PC-9 (cell line): ENCODE measurements at regions not wholly inside any gene's neighbourhood (a gene's known extent, or its start where the extent isn't known, plus 50 kb on each side); places are given as distances from the start of the nearest gene placed in this dataset.

Experiments
- BruUV-seq: library from RNA; stranded (reverse); fragments of 400-500 nt; replicated peaks from 2 replicates; lab custom pipeline; 2021; lab: Mats Ljungman, UMichigan
- CTCF ChIA-PET: fragments of 300-600 bp; sonication (Branson Sonifier 250); formaldehyde crosslinking; loops from one replicate; lab custom pipeline; 2022; ENCODE audit warnings: antibody characterized with exemption; lab: Charles Lee
- POLR2A ChIA-PET: fragments of 300-600 bp; sonication (Branson Sonifier 250); formaldehyde crosslinking; loops from one replicate; lab custom pipeline; 2022; ENCODE audit warnings: antibody characterized with exemption; ENCODE audit not compliant: unreplicated experiment; lab: Charles Lee
- DNase-seq, 2 experiments: peaks; one replicate each; pipeline versions ENCODE4 v3.0.0 to v3.0.0-alpha.2; 2015 to 2022; ENCODE audit warnings: mixed read lengths in 1 of 2
- H2AFZ ChIP-seq: fragments of 200-600 bp; sonication (generic); 2 replicates; pipeline ENCODE4 v1.8.1; 2017; ENCODE audit warnings: antibody characterized with exemption
- H3F3A ChIP-seq: fragments of 200-600 bp; sonication (generic); 2 replicates; pipeline ENCODE4 v1.8.1; 2017; ENCODE audit warnings: antibody characterized with exemption, mild to moderate bottlenecking, low read depth; ENCODE audit not compliant: insufficient read depth
- H3K27ac ChIP-seq: fragments of 200-600 bp; sonication (generic); 2 replicates; pipeline ENCODE4 v1.6.1; 2016; ENCODE audit warnings: mixed run types
- H3K27me3 ChIP-seq: fragments of 200-600 bp; sonication (generic); 2 replicates; pipeline ENCODE4 v1.6.1; 2016; ENCODE audit warnings: low read depth, mixed run types; ENCODE audit not compliant: insufficient read depth
- H3K36me3 ChIP-seq: fragments of 200-600 bp; sonication (generic); 2 replicates; pipeline ENCODE4 v1.6.1; 2016; ENCODE audit warnings: low read depth, mixed run types
- H3K4me1 ChIP-seq: fragments of 200-600 bp; sonication (generic); replicated peaks from 2 replicates; pipeline ENCODE4 v1.6.1; 2016; ENCODE audit warnings: mixed run types; ENCODE audit not compliant: insufficient read depth
- H3K4me2 ChIP-seq: fragments of 200-600 bp; sonication (generic); 2 replicates; pipeline ENCODE4 v1.6.1; 2017; ENCODE audit warnings: mixed run types
- H3K4me3 ChIP-seq: fragments of 200-600 bp; sonication (generic); 2 replicates; pipeline ENCODE4 v1.6.1; 2016; ENCODE audit warnings: mixed run types
- H3K79me2 ChIP-seq: fragments of 200-600 bp; sonication (generic); 2 replicates; pipeline ENCODE4 v1.6.1; 2017; ENCODE audit warnings: low read depth, mixed run types
- H3K9me2 ChIP-seq: fragments of 200-600 bp; sonication (generic); 2 replicates; pipeline ENCODE4 v1.8.1; 2017; ENCODE audit warnings: mild to moderate bottlenecking; ENCODE audit not compliant: insufficient read depth
- H3K9me3 ChIP-seq: fragments of 200-600 bp; sonication (generic); 2 replicates; pipeline ENCODE4 v1.8.1; 2016; ENCODE audit warnings: low read depth; ENCODE audit not compliant: insufficient read depth
- H4K20me1 ChIP-seq: fragments of 200-600 bp; sonication (generic); 2 replicates; pipeline ENCODE4 v1.8.1; 2017; ENCODE audit not compliant: insufficient read depth
- EZH2 ChIP-seq: fragments of 200-600 bp; sonication (generic); IDR thresholded peaks from 2 replicates; pipeline ENCODE4 v1.8.0; 2017; ENCODE audit warnings: antibody characterized with exemption, low read depth
- intact Hi-C: fragments of 100-400 bp; cut with micrococcal nuclease; formaldehyde crosslinking; loops from one replicate; pipeline ENCODE4 v1.10.0; 2022; ENCODE audit not compliant: unreplicated experiment
- TF ChIP-seq, protein P1 (sequence below): fragments of 200-600 bp; sonication (generic); conservative IDR thresholded peaks from 2 replicates; pipeline ENCODE4 v1.6.1; 2017; ENCODE audit warnings: mixed run types, antibody characterized with exemption, mild to moderate bottlenecking, moderate library complexity

DNA sequence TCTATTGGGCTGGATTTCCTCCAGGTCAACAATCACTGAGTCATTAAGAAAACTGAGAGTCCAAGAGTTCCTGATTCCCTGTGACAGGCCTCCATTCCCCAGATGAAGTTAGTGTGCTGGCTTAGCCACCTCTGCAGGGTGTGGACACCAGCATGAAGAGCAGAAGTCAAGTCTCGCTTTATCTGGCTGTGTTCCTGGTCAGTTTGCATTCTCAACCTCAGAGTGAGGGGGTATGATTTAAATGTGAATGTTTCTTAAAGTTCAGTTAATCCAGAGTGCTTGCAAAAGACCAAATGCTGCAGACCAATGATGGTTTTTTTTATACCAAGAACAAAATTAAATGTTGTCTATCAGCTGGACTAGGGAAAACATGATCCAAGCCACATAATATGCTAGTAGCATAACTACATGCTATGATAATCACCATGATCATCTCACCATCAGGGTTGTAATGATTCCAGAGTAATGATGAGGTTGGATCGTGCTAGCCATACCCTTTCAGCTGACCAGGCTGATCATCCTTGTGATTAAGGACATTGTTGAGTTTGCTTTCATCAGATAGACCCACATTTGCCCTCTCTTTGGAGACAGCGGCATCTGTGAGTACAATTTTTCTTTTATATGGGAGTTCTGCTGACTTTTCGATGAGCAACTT lies 145.8 kb upstream of the ARHGAP20 start:
- Histone ChIP-seq H3K9me3 (no peaks in the 10 kb centered on the region), H4K20me1 (no peaks in the 10 kb centered on the region), H3K79me2 (no peaks in the 10 kb centered on the region), H3F3A (no peaks in the 10 kb centered on the region), H3K4me3 (no peak overlapping the region), H3K4me2 (no peak overlapping the region), H3K27ac (no peak overlapping the region), H3K4me1 (no peaks in the 10 kb centered on the region), H3K9me2 (no peaks in the 10 kb centered on the region), H2AFZ (no peak overlapping the region), H3K36me3 (no peaks in the 10 kb centered on the region), H3K27me3 (no peaks in the 10 kb centered on the region)
- intact Hi-C loops: no loop called here
- BruUV-seq: no TSS peak
- CTCF ChIA-PET: no interaction called here
- TF ChIP-seq, protein P1, sequence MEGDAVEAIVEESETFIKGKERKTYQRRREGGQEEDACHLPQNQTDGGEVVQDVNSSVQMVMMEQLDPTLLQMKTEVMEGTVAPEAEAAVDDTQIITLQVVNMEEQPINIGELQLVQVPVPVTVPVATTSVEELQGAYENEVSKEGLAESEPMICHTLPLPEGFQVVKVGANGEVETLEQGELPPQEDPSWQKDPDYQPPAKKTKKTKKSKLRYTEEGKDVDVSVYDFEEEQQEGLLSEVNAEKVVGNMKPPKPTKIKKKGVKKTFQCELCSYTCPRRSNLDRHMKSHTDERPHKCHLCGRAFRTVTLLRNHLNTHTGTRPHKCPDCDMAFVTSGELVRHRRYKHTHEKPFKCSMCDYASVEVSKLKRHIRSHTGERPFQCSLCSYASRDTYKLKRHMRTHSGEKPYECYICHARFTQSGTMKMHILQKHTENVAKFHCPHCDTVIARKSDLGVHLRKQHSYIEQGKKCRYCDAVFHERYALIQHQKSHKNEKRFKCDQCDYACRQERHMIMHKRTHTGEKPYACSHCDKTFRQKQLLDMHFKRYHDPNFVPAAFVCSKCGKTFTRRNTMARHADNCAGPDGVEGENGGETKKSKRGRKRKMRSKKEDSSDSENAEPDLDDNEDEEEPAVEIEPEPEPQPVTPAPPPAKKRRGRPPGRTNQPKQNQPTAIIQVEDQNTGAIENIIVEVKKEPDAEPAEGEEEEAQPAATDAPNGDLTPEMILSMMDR: no peak
- no peak for TF ChIP-seq EZH2
- POLR2A ChIA-PET: no interaction called here
- DNase-seq: no peak

GRCh38 chr11:110856996-110857812 lies 145.0 kb upstream of the ARHGAP20 start:
- no peak overlapping the region for H3K4me2 ChIP-seq
- H3K79me2 ChIP-seq: no peaks in the 10 kb centered on the region
- H3K27ac ChIP-seq: no peak overlapping the region
- H3K9me3 ChIP-seq: no peaks in the 10 kb centered on the region
- no peak for TF ChIP-seq EZH2
- TF ChIP-seq, protein P1: no peak
- no peaks in the 10 kb centered on the region for H3F3A ChIP-seq
- ChIA-PET POLR2A (no interaction called here), CTCF (no interaction called here)
- no peaks in the 10 kb centered on the region for H3K4me1 ChIP-seq
- no TSS peak for BruUV-seq
- no peak overlapping the region for H3K4me3 ChIP-seq
- intact Hi-C loops: no loop called here
- no peak for DNase-seq
- no peaks in the 10 kb centered on the region for H3K9me2 ChIP-seq
- H3K36me3 ChIP-seq: no peaks in the 10 kb centered on the region
- no peak overlapping the region for H2AFZ ChIP-seq
- H4K20me1 ChIP-seq: no peaks in the 10 kb centered on the region
- H3K27me3 ChIP-seq: no peaks in the 10 kb centered on the region

- no peaks in the 10 kb centered on the region for H3K9me2 ChIP-seq
- H3K9me3 ChIP-seq: no peaks in the 10 kb centered on the region
- no peak overlapping the region for H3K4me3 ChIP-seq
- ChIA-PET CTCF (no interaction called here), POLR2A (no interaction called here)
- no peaks in the 10 kb centered on the region for H3F3A ChIP-seq
- intact Hi-C loops: no loop called here
- H3K27ac ChIP-seq: no peak overlapping the region
- TF ChIP-seq, protein P1: no peak
- no peak for TF ChIP-seq EZH2
- H3K4me1 ChIP-seq: no peaks in the 10 kb centered on the region
- no peak overlapping the region for H2AFZ ChIP-seq
- no peaks in the 10 kb centered on the region for H4K20me1 ChIP-seq
- BruUV-seq: no TSS peak
- H3K36me3 ChIP-seq: no peaks in the 10 kb centered on the region
- no peak overlapping the region for H3K4me2 ChIP-seq
- H3K79me2 ChIP-seq: no peaks in the 10 kb centered on the region
- no peak for DNase-seq
- no peaks in the 10 kb centered on the region for H3K27me3 ChIP-seq
These were observed 144.1 kb upstream of the ARHGAP20 start for GRCh38 chr11:110856340-110856739.
